ENCODE measurements at regions not wholly inside any gene's neighbourhood (a gene's known extent, or its start where the extent isn't known, plus 50 kb on each side); places are given as distances from the start of the nearest gene placed in this dataset.

DNA sequence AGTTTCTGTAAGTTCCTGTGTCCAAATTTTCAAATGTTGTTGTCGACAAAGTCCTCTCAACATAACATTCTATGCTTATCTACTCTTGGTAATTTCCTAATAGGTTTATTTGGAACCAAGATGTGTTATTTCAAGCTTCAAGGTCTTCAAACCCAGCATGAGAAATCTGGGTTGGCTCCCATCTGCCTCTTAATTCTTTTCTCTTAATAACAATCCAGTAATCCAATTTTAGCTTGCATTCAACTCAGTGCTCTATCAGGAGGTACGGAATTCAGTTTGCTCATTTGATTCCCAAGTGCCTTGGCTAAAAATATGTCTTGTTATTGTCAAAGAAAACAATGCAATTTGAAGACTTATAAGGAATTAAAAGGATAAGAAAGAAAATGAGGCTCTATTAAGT is 235.5 kb upstream of the MID1 start:
- TF ChIP-seq POLR2A (IDR thresholded peaks at IDR 0.05): no peak
- TF ChIP-seq, protein P1, sequence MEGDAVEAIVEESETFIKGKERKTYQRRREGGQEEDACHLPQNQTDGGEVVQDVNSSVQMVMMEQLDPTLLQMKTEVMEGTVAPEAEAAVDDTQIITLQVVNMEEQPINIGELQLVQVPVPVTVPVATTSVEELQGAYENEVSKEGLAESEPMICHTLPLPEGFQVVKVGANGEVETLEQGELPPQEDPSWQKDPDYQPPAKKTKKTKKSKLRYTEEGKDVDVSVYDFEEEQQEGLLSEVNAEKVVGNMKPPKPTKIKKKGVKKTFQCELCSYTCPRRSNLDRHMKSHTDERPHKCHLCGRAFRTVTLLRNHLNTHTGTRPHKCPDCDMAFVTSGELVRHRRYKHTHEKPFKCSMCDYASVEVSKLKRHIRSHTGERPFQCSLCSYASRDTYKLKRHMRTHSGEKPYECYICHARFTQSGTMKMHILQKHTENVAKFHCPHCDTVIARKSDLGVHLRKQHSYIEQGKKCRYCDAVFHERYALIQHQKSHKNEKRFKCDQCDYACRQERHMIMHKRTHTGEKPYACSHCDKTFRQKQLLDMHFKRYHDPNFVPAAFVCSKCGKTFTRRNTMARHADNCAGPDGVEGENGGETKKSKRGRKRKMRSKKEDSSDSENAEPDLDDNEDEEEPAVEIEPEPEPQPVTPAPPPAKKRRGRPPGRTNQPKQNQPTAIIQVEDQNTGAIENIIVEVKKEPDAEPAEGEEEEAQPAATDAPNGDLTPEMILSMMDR (IDR thresholded peaks at IDR 0.05): no peak

Data from esophagus squamous epithelium (tissue), 4 donors.